K562 (cell line): ENCODE measurements at regions not wholly inside any gene's neighbourhood (a gene's known extent, or its start where the extent isn't known, plus 50 kb on each side); places are given as distances from the start of the nearest gene placed in this dataset.

Source experiments
- ATAC-seq: fragments of 200-7000 bp; cut with Tn5 transposase; 3 replicates; pipeline ENCODE4 v1.9.1; 2020; ENCODE audit warnings: moderate library complexity
- BruUV-seq: library from RNA; stranded (reverse); fragments of 400-500 nt; replicated peaks from 2 replicates; lab custom pipeline; 2021; lab: Mats Ljungman, UMichigan
- CTCF ChIA-PET: fragments of 300-600 bp; formaldehyde crosslinking; extraction: SDS; loops from one replicate; lab custom pipeline; 2021; ENCODE audit warnings: low intra/inter-chr PET ratio; lab: Yijun Ruan, JAX
- POLR2A ChIA-PET: fragments of 300-600, 350-650 bp; sonication (Branson Sonifier 250); formaldehyde crosslinking; extraction: SDS; loops from one replicate; lab custom pipeline; 2021; ENCODE audit warnings: antibody characterized with exemption, inconsistent platforms; lab: Yijun Ruan, JAX
- DNase-seq, 4 experiments: peaks; one replicate each; pipeline versions ENCODE4 v3.0.0 to v3.0.0-alpha.2; 2011 to 2018; ENCODE audit warnings: low spot score in 3 of 4, mixed read lengths in 3 of 4; ENCODE audit errors: extremely low read depth in 1 of 4
- FAIRE-seq: peaks from 2 replicates; lab custom pipeline; 2011; peaks lifted over from hg19 to GRCh38; lab: Jason Lieb, UNC
- H2AFZ ChIP-seq: 2 replicates; pipeline ENCODE4 v1.6.0; 2011; ENCODE audit warnings: low read depth, low read length, control low read depth, inconsistent platforms
- H3K27ac ChIP-seq: fragments of 200-600 bp; 3 replicates; pipeline ENCODE4 v1.8.0; 2011; ENCODE audit warnings: low read depth, mild to moderate bottlenecking, control low read depth, inconsistent platforms, low read length, moderate library complexity, mixed read lengths; ENCODE audit errors: extremely low read depth
- H3K27me3 ChIP-seq, 2 experiments: fragments of 300-600 bp in 1 of 2; 2 replicates in 1 of 2; 3 replicates in 1 of 2; pipeline versions ENCODE4 v1.6.0 to v1.8.0; 2011; ENCODE audit warnings: inconsistent platforms in 2 of 2, low read length in 2 of 2, mild to moderate bottlenecking in 1 of 2, mixed read lengths in 1 of 2, moderate library complexity in 1 of 2; ENCODE audit not compliant: control insufficient read depth in 2 of 2, insufficient read depth in 2 of 2
- H3K36me3 ChIP-seq: fragments of 300-600 bp; 3 replicates; pipeline ENCODE4 v1.8.0; 2011; ENCODE audit warnings: mild to moderate bottlenecking, low read length, inconsistent platforms; ENCODE audit not compliant: control insufficient read depth, insufficient read depth
- H3K4me1 ChIP-seq, 2 experiments: fragments of 200-600 bp in 1 of 2; replicated peaks in 1 of 2; 2 replicates in 1 of 2; 3 replicates in 1 of 2; pipeline versions ENCODE4 v1.5.1 to v1.8.0; 2011; ENCODE audit warnings: inconsistent platforms in 2 of 2, low read length in 2 of 2, mild to moderate bottlenecking in 1 of 2, mixed read lengths in 1 of 2, moderate library complexity in 1 of 2; ENCODE audit not compliant: control insufficient read depth in 2 of 2, insufficient read depth in 2 of 2
- H3K4me2 ChIP-seq: 2 replicates; pipeline ENCODE4 v1.6.1; 2011; ENCODE audit warnings: low read length, control low read depth, inconsistent platforms, mixed read lengths; ENCODE audit not compliant: insufficient read depth
- H3K4me3 ChIP-seq: fragments of 200-600 bp; sonication (generic), shearing (Covaris generic); 2 replicates; pipeline ENCODE4 v1.5.1; 2016; ENCODE audit warnings: control low read depth, inconsistent platforms
- H3K79me2 ChIP-seq: fragments of 200-600 bp; 3 replicates; pipeline ENCODE4 v1.8.0; 2011; ENCODE audit warnings: low read length, inconsistent platforms; ENCODE audit not compliant: control insufficient read depth, insufficient read depth
- H3K9ac ChIP-seq, 2 experiments: 2 replicates each; pipeline versions ENCODE4 v1.6.0 to v1.6.1; 2011; ENCODE audit warnings: low read depth in 2 of 2, low read length in 2 of 2, control low read depth in 1 of 2, inconsistent platforms in 1 of 2, mild to moderate bottlenecking in 1 of 2, mixed read lengths in 1 of 2; ENCODE audit not compliant: insufficient read depth in 1 of 2
- H3K9me1 ChIP-seq: one replicate; pipeline ENCODE4 v1.6.0; 2011; ENCODE audit warnings: inconsistent platforms, mild to moderate bottlenecking, low read length, moderate library complexity; ENCODE audit not compliant: control insufficient read depth, insufficient read depth
- H3K9me3 ChIP-seq: replicated peaks from 2 replicates; pipeline ENCODE4 v1.5.1; 2011; ENCODE audit warnings: low read depth, low read length, inconsistent platforms; ENCODE audit not compliant: control insufficient read depth, insufficient read depth
- H4K20me1 ChIP-seq: replicated peaks from 2 replicates; pipeline ENCODE4 v1.6.1; 2011; ENCODE audit warnings: low read length, inconsistent platforms, mixed read lengths; ENCODE audit not compliant: control insufficient read depth, insufficient read depth
- DPF2 ChIP-seq: fragments of 450-650 bp; IDR thresholded peaks from 2 replicates; pipeline ENCODE4 v1.6.1; 2016
- RBM25 ChIP-seq: fragments of 200-400 bp; formaldehyde crosslinking; IDR thresholded peaks from 2 replicates; pipeline ENCODE4 v1.6.1; 2018; ENCODE audit warnings: low read length, low read depth, moderate library complexity; ENCODE audit not compliant: severe bottlenecking
- TAF7 ChIP-seq: fragments of 450-650 bp; IDR thresholded peaks from 2 replicates; pipeline ENCODE4 v1.6.1; 2016; ENCODE audit warnings: missing genetic modification characterization, missing compliant biosample characterization
- WGBS: fragments of 100-300 bp; shearing (Covaris generic); methylation state at CpG from one replicate; pipeline ENCODE4 v1.1.6; 2016; ENCODE audit warnings: low coverage, mixed read lengths; ENCODE audit not compliant: insufficient coverage; ENCODE audit errors: missing lambda C conversion rate; 5-methylcytosine and 5-hydroxymethylcytosine counted together
- in situ Hi-C: fragments of 300-500 bp; cut with MboI; formaldehyde crosslinking; loops from 4 replicates; pipeline ENCODE4 v1.15.0; 2018; ENCODE audit warnings: inconsistent platforms, mixed read lengths
- intact Hi-C: fragments of 100-400 bp; cut with micrococcal nuclease; formaldehyde crosslinking; loops from 2 replicates; pipeline ENCODE4 v1.14.2; 2022

- CTCF ChIA-PET: no interaction called here
- TF ChIP-seq TAF7 (tag): no peak
- intact Hi-C loops: no loop called here
- no peak for FAIRE-seq
- no peaks in the 10 kb centered on the region for H3K79me2 ChIP-seq
- H3K9me1 ChIP-seq: no peaks in the 10 kb centered on the region
- DNase-seq: no peak
- no peak overlapping the region for H2AFZ ChIP-seq
- no peaks in the 10 kb centered on the region for H4K20me1 ChIP-seq
- no peak overlapping the region for H3K9ac ChIP-seq
- H3K36me3 ChIP-seq: no peaks in the 10 kb centered on the region
- no peaks in the 10 kb centered on the region for H3K9me3 ChIP-seq
- H3K27ac ChIP-seq: no peak overlapping the region
- no peak overlapping the region for H3K4me2 ChIP-seq
- no TSS peak for BruUV-seq
- ATAC-seq: no peak
- no peaks in the 10 kb centered on the region for H3K4me1 ChIP-seq
- no peak overlapping the region for H3K4me3 ChIP-seq
- 0% methylated on average over 11 of the region's 11 CpGs for WGBS
- H3K27me3 ChIP-seq: peaks cover 0 to 6% of the 10 kb centered on the region in 2 experiments; a peak in 1 of 5 replicates
- in situ Hi-C loops: no loop called here
- POLR2A ChIA-PET: no interaction called here
Measured at GRCh38 chr14:97206916-97207315, 409.7 kb downstream of the VRK1 start.

- H3K27ac ChIP-seq: no peak overlapping the region
- no TSS peak for BruUV-seq
- in situ Hi-C loops: no loop called here
- H2AFZ ChIP-seq: no peak overlapping the region
- H3K9ac ChIP-seq: no peak overlapping the region
- no peaks in the 10 kb centered on the region for H3K4me1 ChIP-seq
- no peaks in the 10 kb centered on the region for H4K20me1 ChIP-seq
- no peak for TF ChIP-seq DPF2
- TF ChIP-seq RBM25: peak; percentile 79
- no peaks in the 10 kb centered on the region for H3K79me2 ChIP-seq
- no peak overlapping the region for H3K4me3 ChIP-seq
- H3K9me1 ChIP-seq: no peaks in the 10 kb centered on the region
- H3K9me3 ChIP-seq: no peaks in the 10 kb centered on the region
- FAIRE-seq (no peak), DNase-seq (no peak), ATAC-seq (no peak)
- no peak overlapping the region for H3K4me2 ChIP-seq
- intact Hi-C loops: no loop called here
- peaks cover 0 to 6% of the 10 kb centered on the region in 2 experiments; a peak in 1 of 5 replicates for H3K27me3 ChIP-seq
- ChIA-PET CTCF (no interaction called here), POLR2A (no interaction called here)
- no peaks in the 10 kb centered on the region for H3K36me3 ChIP-seq
- 0% methylated on average over 1 of the region's 1 CpG for WGBS
Measured at GRCh38 chr14:97210202-97210601, 413.0 kb downstream of the VRK1 start.
